ENCODE measurements at regions not wholly inside any gene's neighbourhood (a gene's known extent, or its start where the extent isn't known, plus 50 kb on each side); places are given as distances from the start of the nearest gene placed in this dataset.

DNA sequence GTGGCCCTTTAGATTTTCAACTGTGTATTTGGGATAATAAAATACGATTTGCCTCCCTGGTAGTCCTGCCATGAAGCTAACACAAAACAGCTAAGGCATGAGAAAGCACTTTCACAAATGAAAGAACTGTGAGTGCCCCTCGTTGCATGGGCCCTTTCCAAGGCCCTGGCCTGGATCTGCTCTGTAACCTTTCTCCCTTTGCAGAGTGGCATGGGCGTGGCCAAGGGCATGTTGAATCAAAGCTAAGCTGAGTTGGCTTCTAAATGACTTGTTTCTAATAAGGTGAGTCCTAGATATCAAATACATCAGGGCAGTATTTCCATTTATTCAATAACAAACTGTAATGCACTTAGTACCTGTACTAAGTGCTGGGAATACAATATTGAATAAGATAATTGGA lies 78.7 kb upstream of the PTPN3 start:
- Histone ChIP-seq H3K56ac (replicated peaks; ENCODE audit: insufficient read length, low read depth, low read length) (no peak overlapping the region), H3K23me2 (ENCODE audit: low read depth, low read length) (no peaks in the 10 kb centered on the region), H3K36me3 (ENCODE audit: control insufficient read depth in 2 of 4, insufficient read depth in 4 of 4, low read length in 3 of 4) (no peaks in the 10 kb centered on the region), H2AK5ac (ENCODE audit: low read depth, low read length) (no peak overlapping the region), H2BK5ac (ENCODE audit: low read depth, low read length) (no peak overlapping the region), H3K9me3 (ENCODE audit: insufficient read depth in 2 of 2, low read depth in 1 of 2, low read length in 1 of 2) (no peaks in the 10 kb centered on the region), H3K4me2 (ENCODE audit: insufficient read depth in 1 of 2, low read depth in 2 of 2, low read length in 2 of 2) (no peak overlapping the region), H3K79me2 (ENCODE audit: control insufficient read depth in 1 of 2, insufficient read depth in 2 of 2, low read length in 2 of 2) (no peaks in the 10 kb centered on the region), H3K23ac (ENCODE audit: insufficient read length) (no peak overlapping the region), H3K79me1 (ENCODE audit: low read depth, low read length) (no peaks in the 10 kb centered on the region), H4K20me1 (replicated peaks in 1 of 2; ENCODE audit: control insufficient read depth in 1 of 2, insufficient read depth in 2 of 2, low read length in 2 of 2) (no peaks in the 10 kb centered on the region), H3K4me3 (ENCODE audit: extremely low read depth in 1 of 4, insufficient read depth in 2 of 4, low read depth in 3 of 4, low read length in 4 of 4) (no peak overlapping the region), H2BK15ac (ENCODE audit: low read length) (no peak overlapping the region), H3K18ac (ENCODE audit: extremely low read depth, low read length) (no peak overlapping the region), H2BK120ac (replicated peaks; ENCODE audit: low read depth, low read length) (no peak overlapping the region), H3K4me1 (replicated peaks in 1 of 4; ENCODE audit: control insufficient read depth in 3 of 4, insufficient read depth in 4 of 4, low read length in 3 of 4) (no peaks in the 10 kb centered on the region), H3K27ac (ENCODE audit: low read depth, low read length) (no peak overlapping the region), H3K14ac (ENCODE audit: insufficient read length) (no peak overlapping the region), H2BK20ac (ENCODE audit: low read length) (no peak overlapping the region), H4K5ac (ENCODE audit: insufficient read length, low read depth, low read length) (no peak overlapping the region), H3K4ac (replicated peaks; ENCODE audit: insufficient read length, low read depth, low read length) (no peak overlapping the region), H4K8ac (ENCODE audit: extremely low read depth, insufficient read depth, low read length) (no peak overlapping the region), H3K27me3 (replicated peaks in 1 of 4; ENCODE audit: control insufficient read depth in 3 of 4, extremely low read depth in 1 of 4, insufficient read depth in 3 of 4, low read length in 3 of 4) (no peaks in the 10 kb centered on the region), H3K9ac (replicated peaks in 1 of 4; ENCODE audit: extremely low read depth in 1 of 4, low read depth in 3 of 4, low read length in 3 of 4) (no peak overlapping the region), H4K91ac (replicated peaks; ENCODE audit: insufficient read length, low read length) (no peak overlapping the region), H2BK12ac (ENCODE audit: low read depth, low read length) (no peak overlapping the region), H2AFZ (ENCODE audit: low read length) (no peak overlapping the region)
- no peak for TF ChIP-seq SIN3A (conservative IDR thresholded peaks at IDR 0.05 in 1 of 2, IDR thresholded peaks at IDR 0.05 in 1 of 2; ENCODE audit: low read depth in 1 of 2, low read length in 2 of 2)
- no peak for TF ChIP-seq KDM4A (IDR thresholded peaks at IDR 0.05; ENCODE audit: low read depth, low read length, severe bottlenecking)
- POLR2A ChIA-PET (ENCODE audit: partially characterized antibody) = interaction anchor here (1.3 kb wide), 1 partner anchor 68 kb away, joined by 3 read pairs; no protein-coding TSS in a partner anchor
- FAIRE-seq (no peak), DNase-seq (ENCODE audit: low read depth in 1 of 2, low spot score in 2 of 2) (no peak)
- CTCF ChIA-PET (ENCODE audit: partially characterized antibody) = interaction anchor here (0.6 to 8.3 kb wide), 8 partner anchors 8 to 371 kb away, joined by 3 to 68 read pairs (median 4); no protein-coding TSS in a partner anchor
- 83% methylated on average over 3 of the region's 3 CpGs; no CpG with 5 or more reads in 1 of the 2 experiments for whole genome bisulfite sequencing, 2 experiments (ENCODE audit: extremely low coverage in 1 of 2, insufficient coverage in 1 of 2, insufficient read length in 1 of 2, insufficient replicate concordance in 2 of 2, low coverage in 1 of 2, low lambda C conversion rate in 2 of 2, missing lambda C conversion rate in 1 of 2)
